HCT116 (cell line): ENCODE measurements at regions not wholly inside any gene's neighbourhood (a gene's known extent, or its start where the extent isn't known, plus 50 kb on each side); places are given as distances from the start of the nearest gene placed in this dataset.

Experiments used
- ATAC-seq: fragments of 200-7000 bp; cut with Tn5 transposase; 2 replicates; pipeline ENCODE4 v1.9.1; 2020; ENCODE audit warnings: mild to moderate bottlenecking, moderate library complexity
- BruUV-seq: library from RNA; stranded (reverse); fragments of 400-500 nt; replicated peaks from 2 replicates; lab custom pipeline; 2021; lab: Mats Ljungman, UMichigan
- CTCF ChIA-PET: fragments of 300-600 bp; sonication (Branson Sonifier 250); formaldehyde crosslinking; loops from one replicate; lab custom pipeline; 2021; ENCODE audit warnings: antibody characterized with exemption; lab: Charles Lee
- POLR2A ChIA-PET: fragments of 300-600, 350-600 bp; sonication (Branson Sonifier 250); formaldehyde crosslinking; loops from one replicate; lab custom pipeline; 2021; ENCODE audit warnings: antibody characterized with exemption; lab: Charles Lee
- RAD21 ChIA-PET, 2 experiments: fragments of 300-600 bp; sonication (Branson Sonifier 250); formaldehyde crosslinking; loops; one replicate each; lab custom pipeline; 2023; ENCODE audit warnings: low total read pairs in 2 of 2; ENCODE audit not compliant: uncharacterized antibody in 2 of 2, unreplicated experiment in 2 of 2, low non-redundant PET in 1 of 2; lab: Charles Lee
- DNase-seq: peaks from one replicate; pipeline ENCODE4 v3.0.0-alpha.2; 2010; ENCODE audit warnings: low read depth, low spot score
- H2AFZ ChIP-seq: fragments of 200-600 bp; shearing (Covaris generic), sonication (generic); 2 replicates; pipeline ENCODE4 v1.6.1; 2017; ENCODE audit warnings: low read depth, mixed run types, mixed read lengths, antibody characterized with exemption, low read length; ENCODE audit not compliant: poor library complexity, severe bottlenecking
- H3K27ac ChIP-seq: 2 replicates; pipeline ENCODE4 v1.5.1; 2012; ENCODE audit warnings: low read depth, low read length
- H3K27me3 ChIP-seq: fragments of 200-600 bp; sonication (generic); 2 replicates; pipeline ENCODE4 v1.6.1; 2016; ENCODE audit warnings: mixed run types, low read length, mixed read lengths; ENCODE audit not compliant: insufficient read depth
- H3K36me3 ChIP-seq, 2 experiments: fragments of 200-500 bp in 1 of 2; fragments of 200-600 bp in 1 of 2; sonication (Bioruptor generic) in 1 of 2; sonication (generic) in 1 of 2; 2 replicates each; pipeline versions ENCODE4 v1.5.1 to v1.6.1; 2014 to 2016; ENCODE audit warnings: low read length in 2 of 2, inconsistent platforms in 1 of 2, mixed read lengths in 1 of 2, mixed run types in 1 of 2; ENCODE audit not compliant: insufficient read depth in 2 of 2, control insufficient read depth in 1 of 2
- H3K4me1 ChIP-seq, 2 experiments: fragments of 200-600 bp in 1 of 2; sonication (generic) in 1 of 2; 2 replicates each; pipeline versions ENCODE4 v1.5.1 to v1.6.1; 2012 to 2017; ENCODE audit warnings: low read length in 2 of 2, inconsistent platforms in 1 of 2, mild to moderate bottlenecking in 1 of 2, mixed read lengths in 1 of 2, mixed run types in 1 of 2, moderate library complexity in 1 of 2; ENCODE audit not compliant: insufficient read depth in 2 of 2, control insufficient read depth in 1 of 2
- H3K4me2 ChIP-seq: fragments of 200-600 bp; sonication (generic); 2 replicates; pipeline ENCODE4 v1.6.1; 2017; ENCODE audit warnings: mixed run types, low read length, mixed read lengths
- H3K4me3 ChIP-seq, 2 experiments: fragments of 200-600 bp in 1 of 2; sonication (generic) in 1 of 2; replicated peaks in 1 of 2; 2 replicates each; pipeline ENCODE4 v1.5.1; 2011 to 2016; ENCODE audit warnings: low read length in 2 of 2, control low read depth in 1 of 2, low read depth in 1 of 2, mild to moderate bottlenecking in 1 of 2, mixed read lengths in 1 of 2, mixed run types in 1 of 2
- H3K79me2 ChIP-seq: fragments of 200-600 bp; sonication (generic); 2 replicates; pipeline ENCODE4 v1.6.1; 2017; ENCODE audit warnings: mild to moderate bottlenecking, mixed run types, low read length, moderate library complexity, mixed read lengths; ENCODE audit not compliant: insufficient read depth
- H3K9ac ChIP-seq: fragments of 200-600 bp; sonication (generic); 2 replicates; pipeline ENCODE4 v1.6.1; 2016; ENCODE audit warnings: low read length, mixed read lengths
- H3K9me2 ChIP-seq: fragments of 200-600 bp; sonication (generic), shearing (Covaris generic); 2 replicates; pipeline ENCODE4 v1.6.1; 2017; ENCODE audit warnings: mixed run types, mild to moderate bottlenecking, moderate library complexity; ENCODE audit not compliant: insufficient read depth
- H3K9me3 ChIP-seq, 2 experiments: fragments of 200-500 bp in 1 of 2; fragments of 200-600 bp in 1 of 2; sonication (Bioruptor generic) in 1 of 2; sonication (generic) in 1 of 2; 2 replicates each; pipeline ENCODE4 v1.6.1; 2014 to 2017; ENCODE audit warnings: low read length in 2 of 2, mixed read lengths in 2 of 2, inconsistent platforms in 1 of 2, low read depth in 1 of 2, mild to moderate bottlenecking in 1 of 2, mixed run types in 1 of 2, moderate library complexity in 1 of 2; ENCODE audit not compliant: control insufficient read depth in 1 of 2, insufficient read depth in 1 of 2
- H4K20me1 ChIP-seq: fragments of 200-600 bp; sonication (generic), shearing (Covaris generic); 2 replicates; pipeline ENCODE4 v1.6.1; 2017; ENCODE audit warnings: mixed run types, mild to moderate bottlenecking, moderate library complexity; ENCODE audit not compliant: insufficient read depth
- ATF3 ChIP-seq: IDR thresholded peaks from 2 replicates; pipeline ENCODE4 v1.6.1; 2012
- CBX3 ChIP-seq: IDR thresholded peaks from 2 replicates; pipeline ENCODE4 v1.6.1; 2012; ENCODE audit warnings: low read depth
- CEBPB ChIP-seq: IDR thresholded peaks from 2 replicates; pipeline ENCODE4 v1.6.1; 2012; ENCODE audit warnings: low read depth
- EGR1 ChIP-seq: IDR thresholded peaks from 2 replicates; pipeline ENCODE4 v1.6.1; 2012; ENCODE audit warnings: low read depth
- ELF1 ChIP-seq: IDR thresholded peaks from 2 replicates; pipeline ENCODE4 v1.6.1; 2012; ENCODE audit warnings: low read depth, borderline replicate concordance
- EZH2 ChIP-seq: fragments of 200-600 bp; sonication (generic); IDR thresholded peaks from 2 replicates; pipeline ENCODE4 v1.6.1; 2017; ENCODE audit warnings: antibody characterized with exemption, mixed run types
- EZH2phosphoT487 ChIP-seq: fragments of 200-600 bp; IDR thresholded peaks from 2 replicates; pipeline ENCODE4 v1.6.1; 2018; ENCODE audit warnings: antibody characterized with exemption, borderline replicate concordance
- FOSL1 ChIP-seq: IDR thresholded peaks from 2 replicates; pipeline ENCODE4 v1.6.1; 2012; ENCODE audit warnings: low read depth
- JUND ChIP-seq: IDR thresholded peaks from 2 replicates; pipeline ENCODE4 v1.6.1; 2012
- POLR2A ChIP-seq: IDR thresholded peaks from 2 replicates; pipeline ENCODE4 v1.7.0; 2011; ENCODE audit warnings: borderline replicate concordance; ENCODE audit not compliant: insufficient read depth, insufficient read length; ENCODE audit errors: extremely low read depth
- POLR2AphosphoS5 ChIP-seq: IDR thresholded peaks from 2 replicates; pipeline ENCODE4 v1.6.1; 2011; ENCODE audit warnings: mild to moderate bottlenecking, low read depth, low read length, moderate library complexity
- SP1 ChIP-seq: IDR thresholded peaks from 2 replicates; pipeline ENCODE4 v1.6.1; 2012; ENCODE audit warnings: low read depth
- SRF ChIP-seq: IDR thresholded peaks from 2 replicates; pipeline ENCODE4 v1.6.1; 2012; ENCODE audit warnings: low read depth
- TCF7L2 ChIP-seq: IDR thresholded peaks from 2 replicates; pipeline ENCODE4 v1.7.0; 2011; ENCODE audit warnings: borderline replicate concordance, inconsistent platforms; ENCODE audit not compliant: insufficient read depth, insufficient read length; ENCODE audit errors: extremely low read depth
- YY1 ChIP-seq: IDR thresholded peaks from 2 replicates; pipeline ENCODE4 v1.6.1; 2011; ENCODE audit warnings: low read length, low read depth, moderate library complexity, mild to moderate bottlenecking; ENCODE audit not compliant: insufficient replicate concordance; ENCODE audit errors: extremely low read depth
- ZFX ChIP-seq: fragments of 450-650 bp; IDR thresholded peaks from 2 replicates; pipeline ENCODE4 v1.6.1; 2017
- ZNF274 ChIP-seq: fragments of 200-500 bp; sonication (Bioruptor generic); IDR thresholded peaks from 2 replicates; pipeline ENCODE4 v1.6.1; 2014; ENCODE audit warnings: mild to moderate bottlenecking, low read depth, low read length, inconsistent platforms
- intact Hi-C: fragments of 100-400 bp; cut with micrococcal nuclease; formaldehyde crosslinking; loops from 2 replicates; pipeline ENCODE4 v1.10.0; 2022
- TF ChIP-seq, protein P1 (sequence below): IDR thresholded peaks from 2 replicates; pipeline ENCODE4 v1.6.1; 2012; ENCODE audit warnings: low read depth
- TF ChIP-seq, protein P2 (sequence below), 3 experiments: fragments of 200-600 bp in 1 of 3; sonication (generic) in 1 of 3; IDR thresholded peaks in 2 of 3; conservative IDR thresholded peaks in 1 of 3; 2 replicates each; pipeline ENCODE4 v1.5.1; 2012 to 2017; ENCODE audit warnings: low read depth in 2 of 3, low read length in 2 of 3, antibody characterized with exemption in 1 of 3, borderline replicate concordance in 1 of 3, control low read depth in 1 of 3, mild to moderate bottlenecking in 1 of 3, mixed read lengths in 1 of 3, mixed run types in 1 of 3, moderate library complexity in 1 of 3; ENCODE audit not compliant: insufficient read depth in 1 of 3
- TF ChIP-seq, protein P3 (sequence below): IDR thresholded peaks from 2 replicates; pipeline ENCODE4 v1.6.1; 2012

GRCh38 chr12:127909041-127909440 is 357.9 kb upstream of the TMEM132C start:
- H4K20me1 ChIP-seq: no peaks in the 10 kb centered on the region
- no peaks in the 10 kb centered on the region for H3K9me2 ChIP-seq
- ChIA-PET POLR2A (no interaction called here), CTCF (no interaction called here), RAD21 (no interaction called here)
- no peak for TF ChIP-seq CEBPB
- TF ChIP-seq, protein P1, sequence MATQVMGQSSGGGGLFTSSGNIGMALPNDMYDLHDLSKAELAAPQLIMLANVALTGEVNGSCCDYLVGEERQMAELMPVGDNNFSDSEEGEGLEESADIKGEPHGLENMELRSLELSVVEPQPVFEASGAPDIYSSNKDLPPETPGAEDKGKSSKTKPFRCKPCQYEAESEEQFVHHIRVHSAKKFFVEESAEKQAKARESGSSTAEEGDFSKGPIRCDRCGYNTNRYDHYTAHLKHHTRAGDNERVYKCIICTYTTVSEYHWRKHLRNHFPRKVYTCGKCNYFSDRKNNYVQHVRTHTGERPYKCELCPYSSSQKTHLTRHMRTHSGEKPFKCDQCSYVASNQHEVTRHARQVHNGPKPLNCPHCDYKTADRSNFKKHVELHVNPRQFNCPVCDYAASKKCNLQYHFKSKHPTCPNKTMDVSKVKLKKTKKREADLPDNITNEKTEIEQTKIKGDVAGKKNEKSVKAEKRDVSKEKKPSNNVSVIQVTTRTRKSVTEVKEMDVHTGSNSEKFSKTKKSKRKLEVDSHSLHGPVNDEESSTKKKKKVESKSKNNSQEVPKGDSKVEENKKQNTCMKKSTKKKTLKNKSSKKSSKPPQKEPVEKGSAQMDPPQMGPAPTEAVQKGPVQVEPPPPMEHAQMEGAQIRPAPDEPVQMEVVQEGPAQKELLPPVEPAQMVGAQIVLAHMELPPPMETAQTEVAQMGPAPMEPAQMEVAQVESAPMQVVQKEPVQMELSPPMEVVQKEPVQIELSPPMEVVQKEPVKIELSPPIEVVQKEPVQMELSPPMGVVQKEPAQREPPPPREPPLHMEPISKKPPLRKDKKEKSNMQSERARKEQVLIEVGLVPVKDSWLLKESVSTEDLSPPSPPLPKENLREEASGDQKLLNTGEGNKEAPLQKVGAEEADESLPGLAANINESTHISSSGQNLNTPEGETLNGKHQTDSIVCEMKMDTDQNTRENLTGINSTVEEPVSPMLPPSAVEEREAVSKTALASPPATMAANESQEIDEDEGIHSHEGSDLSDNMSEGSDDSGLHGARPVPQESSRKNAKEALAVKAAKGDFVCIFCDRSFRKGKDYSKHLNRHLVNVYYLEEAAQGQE: no peak
- no peak for TF ChIP-seq TCF7L2
- TF ChIP-seq EZH2phosphoT487: no peak
- no peak for TF ChIP-seq POLR2AphosphoS5
- TF ChIP-seq SRF: no peak
- TF ChIP-seq POLR2A: no peak
- no peak for TF ChIP-seq FOSL1
- no peak for TF ChIP-seq SP1
- no peak for TF ChIP-seq ZFX
- TF ChIP-seq, protein P2, sequence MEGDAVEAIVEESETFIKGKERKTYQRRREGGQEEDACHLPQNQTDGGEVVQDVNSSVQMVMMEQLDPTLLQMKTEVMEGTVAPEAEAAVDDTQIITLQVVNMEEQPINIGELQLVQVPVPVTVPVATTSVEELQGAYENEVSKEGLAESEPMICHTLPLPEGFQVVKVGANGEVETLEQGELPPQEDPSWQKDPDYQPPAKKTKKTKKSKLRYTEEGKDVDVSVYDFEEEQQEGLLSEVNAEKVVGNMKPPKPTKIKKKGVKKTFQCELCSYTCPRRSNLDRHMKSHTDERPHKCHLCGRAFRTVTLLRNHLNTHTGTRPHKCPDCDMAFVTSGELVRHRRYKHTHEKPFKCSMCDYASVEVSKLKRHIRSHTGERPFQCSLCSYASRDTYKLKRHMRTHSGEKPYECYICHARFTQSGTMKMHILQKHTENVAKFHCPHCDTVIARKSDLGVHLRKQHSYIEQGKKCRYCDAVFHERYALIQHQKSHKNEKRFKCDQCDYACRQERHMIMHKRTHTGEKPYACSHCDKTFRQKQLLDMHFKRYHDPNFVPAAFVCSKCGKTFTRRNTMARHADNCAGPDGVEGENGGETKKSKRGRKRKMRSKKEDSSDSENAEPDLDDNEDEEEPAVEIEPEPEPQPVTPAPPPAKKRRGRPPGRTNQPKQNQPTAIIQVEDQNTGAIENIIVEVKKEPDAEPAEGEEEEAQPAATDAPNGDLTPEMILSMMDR (IDR thresholded peaks at IDR 0.05 in 2 of 3, conservative IDR thresholded peaks at IDR 0.05 in 1 of 3; ENCODE audit: borderline replicate concordance in 1 of 3, insufficient read depth in 1 of 3, low read depth in 2 of 3, low read length in 2 of 3): no peak
- TF ChIP-seq ELF1: no peak
- TF ChIP-seq EGR1: no peak
- TF ChIP-seq ATF3: no peak
- TF ChIP-seq EZH2: no peak
- TF ChIP-seq CBX3: no peak
- no peak for TF ChIP-seq YY1
- TF ChIP-seq, protein P3, sequence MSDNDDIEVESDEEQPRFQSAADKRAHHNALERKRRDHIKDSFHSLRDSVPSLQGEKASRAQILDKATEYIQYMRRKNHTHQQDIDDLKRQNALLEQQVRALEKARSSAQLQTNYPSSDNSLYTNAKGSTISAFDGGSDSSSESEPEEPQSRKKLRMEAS: no peak
- no peak for TF ChIP-seq ZNF274
- no peak for TF ChIP-seq JUND
- ATAC-seq (no peak), DNase-seq (no peak)
- peaks cover 3 to 8% of the 10 kb centered on the region in 2 experiments; a peak in 2 of 4 replicates for H3K9me3 ChIP-seq
- H3K9ac ChIP-seq: no peak overlapping the region
- no TSS peak for BruUV-seq
- intact Hi-C loops: no loop called here
- no peak overlapping the region for H2AFZ ChIP-seq
- no peaks in the 10 kb centered on the region for H3K27me3 ChIP-seq
- H3K4me3 ChIP-seq: no peak overlapping the region
- no peaks in the 10 kb centered on the region for H3K79me2 ChIP-seq
- no peaks in the 10 kb centered on the region for H3K4me1 ChIP-seq
- no peak overlapping the region for H3K27ac ChIP-seq
- no peak overlapping the region for H3K4me2 ChIP-seq
- no peaks in the 10 kb centered on the region for H3K36me3 ChIP-seq
